Heart left ventricle (tissue), 16 donors: ENCODE measurements at regions not wholly inside any gene's neighbourhood (a gene's known extent, or its start where the extent isn't known, plus 50 kb on each side); places are given as distances from the start of the nearest gene placed in this dataset.

Experiments used
- ATAC-seq, 4 donors: fragments of 200-7000 bp; cut with Tn5 transposase; one replicate each; pipeline ENCODE4 v1.9.1; 2020 to 2022; ENCODE audit warnings: moderate library complexity in 4 of 4, mild to moderate bottlenecking in 3 of 4, moderate number of reproducible peaks in 1 of 4
- DNase-seq, 5 donors: peaks; one replicate each; pipeline ENCODE4 v3.0.0-alpha.2; 2020
- H3K27ac ChIP-seq, 12 donors: fragments of 200-600 bp; sonication (generic) in 4 of 12; one replicate each; pipeline versions ENCODE4 v1.5.0 to v1.8.0; 2016 to 2022; ENCODE audit warnings: mild to moderate bottlenecking in 2 of 12
- H3K27me3 ChIP-seq, 9 donors: fragments of 200-600 bp; sonication (generic) in 2 of 9; one replicate each; pipeline versions ENCODE4 v1.5.1 to v1.8.0; 2016 to 2022; ENCODE audit warnings: mild to moderate bottlenecking in 3 of 9
- H3K36me3 ChIP-seq, 9 donors: fragments of 200-600 bp; sonication (generic) in 2 of 9; one replicate each; pipeline versions ENCODE4 v1.5.0 to v1.8.0; 2018 to 2022; ENCODE audit warnings: mild to moderate bottlenecking in 2 of 9
- H3K4me1 ChIP-seq, 12 donors: fragments of 200-600 bp; sonication (generic) in 4 of 12; one replicate each; pipeline versions ENCODE4 v1.5.0 to v1.8.0; 2016 to 2022; ENCODE audit warnings: mild to moderate bottlenecking in 3 of 12
- H3K4me3 ChIP-seq, 12 donors: fragments of 200-600 bp; sonication (generic) in 4 of 12; one replicate each; pipeline versions ENCODE4 v1.5.0 to v1.8.0; 2017 to 2022; ENCODE audit warnings: mild to moderate bottlenecking in 9 of 12, moderate library complexity in 4 of 12
- H3K9me3 ChIP-seq, 12 donors: fragments of 200-600 bp; sonication (generic) in 4 of 12; one replicate each; pipeline versions ENCODE4 v1.5.0 to v1.8.0; 2016 to 2022; ENCODE audit warnings: mild to moderate bottlenecking in 1 of 12
- CTCF ChIP-seq, 12 donors: fragments of 200-600 bp; sonication (generic) in 4 of 12; IDR thresholded peaks; one replicate each; pipeline versions ENCODE4 v1.5.0 to v1.8.0; 2018 to 2022; ENCODE audit warnings: antibody characterized with exemption in 12 of 12, mild to moderate bottlenecking in 5 of 12
- POLR2A ChIP-seq, 2 donors: fragments of 450-650 bp; IDR thresholded peaks; one replicate each; pipeline ENCODE4 v1.6.1; 2017; ENCODE audit warnings: antibody characterized with exemption in 2 of 2, mild to moderate bottlenecking in 2 of 2, moderate library complexity in 2 of 2
- WGBS, 4 donors: extraction: QIAGEN DNeasy Blood & Tissue Kit in 2 of 4; methylation state at CpG; one replicate each; pipeline versions ENCODE4 v1.1.5 to v1.1.7; 2013 to 2018; 5-methylcytosine and 5-hydroxymethylcytosine counted together
- intact Hi-C, 10 donors: fragments of 100-400 bp; cut with DNase I; formaldehyde crosslinking; loops; one replicate each; pipeline versions ENCODE4 v1.11.1 to v1.14.2; 2022
- donor health status: ischemic (EF 13 %, LVEDD 7.1; RV severe dilation, severe dysfunction).
- donor health status: healthy with polysubstance abuse.
- donor health status: DM: no; HTN: yes; CAD: no.
- donor health status: DM: no; HTN: no; CAD: no.
- donor health status: ischemic (EF 25% LVEDD 6.9; RV normal size, moderate dysfunction).
- donor health status: ischemic (EF 25% LVEDD 5.7; RV mildly dilated, moderate dysfunction).
- donor health status: healthy.
- donor health status: DM: yes; HTN: yes; CAD: no.
- donor health status: ischemic (EF 35%, LVEDD 5.7; RV mildly dilated, moderate dysfunction).
- donor health status: nonischemic (EF 11% LVEDD 7.7; RV severe dilation, severe dysfunction).
- donor health status: DM: yes; HTN: yes; CAD: no.
- donor health status: PGD.
- donor health status: ischemic (EF 29% LVEDD 5.4; RV normal size, mild dysfunction).
- donor health status: nonischemic (EF 23%, LVEDD 6.1; RV moderate dilation, normal function).

DNA sequence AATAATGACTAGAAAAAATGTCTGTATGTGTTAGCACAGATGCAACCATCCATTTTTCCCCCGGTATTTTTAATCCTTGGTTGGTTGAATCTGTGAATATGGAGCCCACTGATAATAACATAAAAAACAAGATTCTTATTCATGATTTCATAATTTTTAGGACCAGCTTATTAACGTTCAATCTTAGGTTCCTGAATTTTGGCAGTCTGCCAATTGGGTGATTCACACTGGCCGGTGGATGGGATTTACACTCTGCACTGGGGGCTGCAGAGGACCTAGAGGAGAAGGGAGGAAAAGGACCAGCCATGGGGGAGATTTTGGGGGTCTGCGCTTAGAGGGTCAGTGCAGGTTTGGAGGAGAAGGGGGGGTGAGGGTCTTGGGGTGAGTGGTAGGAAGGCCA lies 327.9 kb downstream of the ACTR3B start:
- WGBS, 4 donors, result 50 to 57% (median 55%) methylated on average over 4 of the region's 4 CpGs

DNA sequence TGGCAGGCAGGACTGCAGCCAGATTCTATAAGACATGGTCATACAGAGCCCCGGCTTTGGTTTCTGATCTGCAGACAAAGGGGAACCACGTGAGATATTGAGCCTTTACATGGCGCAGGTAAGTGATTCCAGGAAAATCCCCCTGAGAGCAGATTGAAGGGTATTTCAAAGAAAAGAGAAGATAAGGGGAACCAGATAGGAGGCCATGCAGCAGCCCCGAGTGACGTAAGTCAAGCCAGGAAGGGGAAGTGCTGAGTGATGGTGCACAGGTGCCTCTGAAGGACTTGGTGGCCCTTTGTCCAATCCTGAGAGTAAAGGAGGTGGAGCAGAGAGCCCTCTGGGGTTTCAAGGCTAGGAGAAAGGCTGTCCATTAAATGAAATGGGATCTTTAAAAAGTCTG lies 329.0 kb downstream of the ACTR3B start:
- TF ChIP-seq POLR2A (IDR thresholded peaks at IDR 0.05) (no peak), CTCF (IDR thresholded peaks at IDR 0.05) (no peak)
- Histone ChIP-seq H3K27me3 (peaks cover 0 to 6% (median 0%) of the 10 kb centered on the region in 9 donors), H3K27ac (no peak overlapping the region), H3K9me3 (no peaks in the 10 kb centered on the region), H3K36me3 (no peaks in the 10 kb centered on the region), H3K4me1 (no peaks in the 10 kb centered on the region), H3K4me3 (no peak overlapping the region)
- WGBS, 4 donors, result 29 to 36% (median 32%) methylated on average over 5 of the region's 5 CpGs
- intact Hi-C loops, result no loop called here
- no peak for DNase-seq
- ATAC-seq, result no peak

More for the DNA sequence above, 327.9 kb downstream of the ACTR3B start:
- TF ChIP-seq POLR2A (IDR thresholded peaks at IDR 0.05), result no peak
- TF ChIP-seq CTCF (IDR thresholded peaks at IDR 0.05), result no peak
- DNase-seq (no peak), ATAC-seq (no peak)
- Histone ChIP-seq H3K27ac (no peak overlapping the region), H3K9me3 (no peaks in the 10 kb centered on the region), H3K4me1 (no peaks in the 10 kb centered on the region), H3K4me3 (no peak overlapping the region), H3K36me3 (no peaks in the 10 kb centered on the region), H3K27me3 (peaks cover 0 to 6% (median 0%) of the 10 kb centered on the region in 9 donors)
- intact Hi-C loops, result no loop called here

DNA sequence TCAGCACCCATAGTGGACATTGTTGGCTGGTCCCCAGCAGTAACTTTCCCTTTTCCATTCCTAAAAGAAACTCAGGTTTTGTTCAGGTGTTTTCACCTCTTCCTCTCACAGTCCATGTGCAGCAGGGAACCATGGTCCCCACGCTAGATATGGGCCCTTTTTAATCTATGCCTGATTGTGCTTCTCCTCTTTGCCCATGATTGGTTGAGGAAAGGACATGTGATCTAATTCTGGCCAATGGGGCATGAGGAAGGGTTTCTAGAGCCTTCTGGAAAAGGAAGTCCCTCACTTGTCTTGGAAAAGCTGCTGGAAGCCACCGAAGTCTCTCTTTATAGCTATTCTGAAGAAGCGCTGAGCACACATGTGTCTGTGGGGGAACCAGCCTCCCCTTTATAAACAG lies 330.7 kb downstream of the ACTR3B start:
- Histone ChIP-seq H3K9me3 (peaks cover 0 to 5% (median 0%) of the 10 kb centered on the region in 12 donors), H3K27me3 (peaks cover 0 to 6% (median 0%) of the 10 kb centered on the region in 9 donors), H3K4me3 (no peak overlapping the region), H3K27ac (no peak overlapping the region), H3K4me1 (no peaks in the 10 kb centered on the region), H3K36me3 (no peaks in the 10 kb centered on the region)
- 82 to 88% (median 85%) methylated on average over 3 of the region's 3 CpGs for WGBS, 4 donors
- TF ChIP-seq CTCF (IDR thresholded peaks at IDR 0.05) (no peak), POLR2A (IDR thresholded peaks at IDR 0.05) (no peak)
- intact Hi-C loops, result no loop called here
- DNase-seq, result no peak
- ATAC-seq, result no peak

DNA sequence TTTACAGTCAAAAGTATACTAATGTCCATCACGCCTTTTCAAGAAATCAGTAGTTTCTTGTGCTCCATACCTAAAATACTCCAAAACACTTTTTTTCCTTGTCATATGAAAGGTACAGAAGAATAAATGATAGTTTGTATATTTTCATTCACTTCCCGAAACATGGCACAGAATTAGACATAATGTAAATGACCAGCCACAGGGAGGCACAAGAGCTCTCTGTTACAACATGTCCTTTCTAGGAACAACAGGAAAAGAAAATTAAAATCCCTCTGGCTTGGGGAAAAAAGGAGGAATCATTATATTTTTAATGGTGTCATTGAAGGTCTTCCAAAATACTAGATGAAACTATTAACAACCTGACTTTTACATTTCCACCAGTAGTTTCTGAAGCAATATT lies 331.2 kb downstream of the ACTR3B start:
- ATAC-seq, result no peak
- no peaks in the 10 kb centered on the region for H3K4me1 ChIP-seq

GRCh38 chr7:153091477-153091876 lies 331.9 kb downstream of the ACTR3B start:
- TF ChIP-seq POLR2A (IDR thresholded peaks at IDR 0.05) (no peak), CTCF (IDR thresholded peaks at IDR 0.05) (no peak)

More for the DNA sequence above, 331.2 kb downstream of the ACTR3B start:
- DNase-seq, result no peak
- intact Hi-C loops, result no loop called here
- H3K36me3 ChIP-seq, result no peaks in the 10 kb centered on the region
- no peak overlapping the region for H3K4me3 ChIP-seq
- H3K27me3 ChIP-seq, result peaks cover 0 to 6% (median 0%) of the 10 kb centered on the region in 9 donors
- peaks cover 0 to 5% (median 0%) of the 10 kb centered on the region in 12 donors for H3K9me3 ChIP-seq
- 85 to 90% (median 86%) methylated on average over 2 of the region's 2 CpGs for WGBS, 4 donors
- H3K27ac ChIP-seq, result no peak overlapping the region
- TF ChIP-seq POLR2A (IDR thresholded peaks at IDR 0.05), result no peak

More at GRCh38 chr7:153091477-153091876, 331.9 kb downstream of the ACTR3B start:
- no peaks in the 10 kb centered on the region for H3K4me1 ChIP-seq
- H3K9me3 ChIP-seq, result peaks cover 0 to 7% (median 0%) of the 10 kb centered on the region in 12 donors
- H3K36me3 ChIP-seq, result no peaks in the 10 kb centered on the region
- peaks cover 0 to 6% (median 0%) of the 10 kb centered on the region in 9 donors for H3K27me3 ChIP-seq
- intact Hi-C loops, result no loop called here
- ATAC-seq (no peak), DNase-seq (no peak)
- H3K4me3 ChIP-seq, result no peak overlapping the region
- 76 to 80% (median 78%) methylated on average over 13 of the region's 13 CpGs for WGBS, 4 donors
- no peak overlapping the region for H3K27ac ChIP-seq
